ENCODE measurements at regions not wholly inside any gene's neighbourhood (a gene's known extent, or its start where the extent isn't known, plus 50 kb on each side); places are given as distances from the start of the nearest gene placed in this dataset.

GRCh38 chr6:20350215-20350614 is 51.5 kb upstream of the E2F3 start:
- no peak for TF ChIP-seq CTCF (IDR thresholded peaks at IDR 0.05)
- Histone ChIP-seq H3K27ac (no peak overlapping the region), H3K36me3 (no peaks in the 10 kb centered on the region), H3K27me3 (no peaks in the 10 kb centered on the region), H3K4me3 (no peak overlapping the region), H3K4me1 (no peaks in the 10 kb centered on the region), H3K9me3 (peaks cover 0 to 8% of the 10 kb centered on the region in 2 donors)
- DNase-seq (no peak), ATAC-seq (no peak)
- intact Hi-C loops (cut with DNase I) = no loop called here

- Histone ChIP-seq H3K36me3 (no peaks in the 10 kb centered on the region), H3K9me3 (peaks cover 0 to 8% of the 10 kb centered on the region in 2 donors), H3K27ac (no peak overlapping the region), H3K27me3 (no peaks in the 10 kb centered on the region), H3K4me3 (no peak overlapping the region), H3K4me1 (no peaks in the 10 kb centered on the region)
- intact Hi-C loops (cut with DNase I) = no loop called here
- DNase-seq = no peak
- ATAC-seq = no peak
- no peak for TF ChIP-seq CTCF (IDR thresholded peaks at IDR 0.05)
Measured at GRCh38 chr6:20351534-20351933, 50.1 kb upstream of the E2F3 start.

All from left lung (tissue), 4 donors.